ENCODE measurements at regions not wholly inside any gene's neighbourhood (a gene's known extent, or its start where the extent isn't known, plus 50 kb on each side); places are given as distances from the start of the nearest gene placed in this dataset.
A peak's percentile ranks its signal among the peaks of the same experiment; 100 is the strongest.
"Not testable (repeated sequence)": the region's sequence is repeated elsewhere in the genome, so short reads cannot be mapped to it uniquely, and the experiment has no call there.

DNA sequence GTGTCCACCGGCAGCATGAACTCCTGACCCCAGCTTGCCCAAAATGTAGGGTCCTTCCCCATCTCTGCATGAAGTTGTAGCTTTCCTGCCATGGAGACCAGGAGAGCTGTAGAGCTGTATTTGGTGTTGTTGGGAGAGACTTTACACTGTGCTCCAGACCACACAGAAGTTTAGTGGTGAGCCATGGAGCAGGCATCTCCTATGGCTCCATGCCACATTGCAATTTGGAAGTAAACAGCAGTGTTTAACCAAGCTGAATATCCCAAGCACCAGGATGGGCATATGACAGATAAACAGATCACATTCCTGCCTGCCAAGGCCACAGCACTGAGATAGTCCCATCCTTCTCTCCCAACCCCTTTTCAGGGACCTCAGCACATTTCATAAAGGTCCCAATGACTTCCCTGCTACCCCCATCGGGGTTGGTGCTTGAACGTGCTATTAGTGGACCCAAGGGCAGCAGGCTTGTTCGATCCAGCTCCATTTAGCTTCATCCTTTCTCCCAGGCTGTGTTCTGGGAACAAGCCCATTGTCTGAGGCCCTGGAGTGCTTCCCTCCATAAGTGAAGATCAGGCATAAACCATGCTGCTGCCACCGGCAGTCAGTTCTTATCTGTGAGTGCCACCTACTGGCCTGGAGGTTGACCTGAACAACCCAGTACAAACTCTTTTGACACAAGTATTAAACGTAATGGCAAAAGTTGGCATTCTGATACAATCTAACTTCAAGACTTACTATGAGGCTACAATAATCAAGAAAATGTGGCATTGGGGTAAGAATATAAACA is 172.3 kb upstream of the ATXN7L3B start:
- intact Hi-C loops (cut with DNase I) = no loop called here

DNA sequence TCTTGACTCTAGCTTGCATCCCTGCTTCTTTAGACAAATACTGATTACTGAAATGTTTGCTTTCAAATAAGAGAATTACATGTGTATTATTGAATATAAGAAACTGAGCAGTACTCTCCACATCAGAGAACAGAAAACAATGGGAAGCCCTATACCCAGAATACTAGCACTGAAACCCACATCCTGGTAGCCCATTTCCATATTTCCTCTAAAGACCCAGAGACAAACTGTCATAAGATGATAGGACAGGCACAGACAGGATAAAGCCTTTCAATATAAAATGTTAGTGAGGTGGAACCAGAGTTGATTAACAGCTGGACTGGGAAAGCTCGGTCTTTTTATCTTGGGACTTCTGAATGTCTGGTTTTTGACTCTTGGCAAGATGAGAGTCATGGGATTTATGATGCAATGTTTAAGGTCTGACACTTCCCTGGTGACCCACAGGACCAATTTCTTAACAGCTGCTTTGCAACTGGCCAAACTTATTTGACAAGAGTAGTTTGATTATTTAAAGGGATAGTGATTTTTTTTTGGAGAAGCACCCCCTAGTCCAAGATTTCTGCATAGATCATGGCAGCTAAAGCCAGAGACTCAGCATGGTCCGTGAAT is 166.9 kb upstream of the ATXN7L3B start:
- intact Hi-C loops (cut with DNase I) = no loop called here
- no peak for DNase-seq (ENCODE audit: low spot score)

More for the DNA sequence above, 172.3 kb upstream of the ATXN7L3B start:
- no peak for DNase-seq (ENCODE audit: low spot score)

DNA sequence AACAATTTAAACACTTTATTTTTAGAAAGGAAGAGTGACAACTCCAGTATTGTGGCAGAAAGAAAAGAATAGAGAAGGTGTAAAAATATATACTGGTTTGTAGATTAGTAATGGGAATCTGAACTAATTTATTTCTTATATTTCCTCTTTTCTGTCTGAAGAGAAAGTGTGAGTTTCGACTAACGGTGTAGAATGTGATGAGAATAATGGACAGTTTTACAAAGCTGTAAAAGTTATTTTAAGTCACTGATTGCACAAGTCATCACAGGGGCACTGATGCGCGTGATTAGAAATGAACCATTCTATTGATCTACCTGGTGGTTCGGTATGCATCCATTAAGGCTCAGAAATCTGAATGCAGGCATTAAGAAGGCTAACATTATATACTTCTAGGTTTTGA is 158.5 kb upstream of the ATXN7L3B start:
- intact Hi-C loops (cut with DNase I) = no loop called here
- no peak for DNase-seq (ENCODE audit: low spot score)

DNA sequence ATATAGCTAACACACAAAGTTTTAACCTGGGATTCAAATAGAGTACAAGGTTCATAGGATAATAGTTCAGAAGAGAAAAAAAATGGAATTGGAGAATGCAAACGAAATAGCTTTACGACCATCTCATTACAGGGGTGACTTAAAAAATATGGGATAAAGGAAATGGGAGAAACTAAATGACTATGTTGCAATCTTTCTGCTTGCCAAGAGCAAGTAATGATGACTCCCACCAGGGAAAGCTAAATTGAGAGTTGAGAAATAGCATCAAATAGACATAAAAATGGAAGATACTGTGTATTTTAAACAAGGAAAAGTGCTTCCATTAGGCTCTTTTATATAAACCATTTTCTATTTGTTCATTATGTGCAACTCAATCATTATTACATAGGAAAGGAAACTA is 155.7 kb upstream of the ATXN7L3B start:
- intact Hi-C loops (cut with DNase I) = no loop called here

DNA sequence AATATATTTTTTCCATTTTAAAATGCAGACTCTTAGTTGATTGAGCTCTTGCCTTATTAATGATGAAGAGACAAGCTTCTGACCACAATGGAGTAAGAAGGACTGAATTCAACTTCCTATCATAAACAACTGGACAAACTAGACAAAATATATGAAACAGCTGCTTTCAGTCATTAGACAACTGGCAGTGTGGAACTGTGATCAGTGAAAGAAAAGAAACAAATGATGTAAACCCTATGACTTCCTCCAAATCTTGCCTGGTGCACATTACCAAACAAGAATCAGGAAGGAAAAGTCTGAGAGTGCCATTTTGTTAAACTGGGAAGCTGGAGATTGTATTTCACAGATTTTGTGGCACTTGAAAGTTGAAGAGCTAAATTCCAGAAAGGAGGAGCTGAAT is 154.7 kb upstream of the ATXN7L3B start:
- intact Hi-C loops (cut with DNase I) = no loop called here
- no peak for DNase-seq (ENCODE audit: low spot score)

More for the DNA sequence above, 155.7 kb upstream of the ATXN7L3B start:
- no peak for DNase-seq (ENCODE audit: low spot score)

DNA sequence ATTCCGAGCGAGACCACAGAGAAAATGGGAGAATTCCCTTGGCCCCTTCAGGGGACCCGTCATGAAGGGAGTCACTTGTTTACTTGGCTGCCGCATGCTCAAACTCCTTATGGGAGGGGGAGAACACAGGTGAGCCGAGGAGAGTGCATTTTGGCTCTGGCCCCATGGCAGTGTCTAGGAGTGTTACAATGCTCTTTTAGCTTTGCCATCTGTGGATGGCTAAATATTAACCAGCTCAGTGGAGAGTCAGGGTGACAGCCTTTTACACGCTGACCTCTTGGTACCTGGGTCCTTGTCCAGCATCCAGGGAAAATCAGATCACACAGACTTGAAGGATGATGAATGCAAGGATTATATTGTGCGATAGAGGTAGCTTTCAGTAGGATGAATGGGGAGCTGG is 146.4 kb upstream of the ATXN7L3B start:
- peak; percentile 77 for DNase-seq (ENCODE audit: low spot score)
- intact Hi-C loops (cut with DNase I) = no loop called here

DNA sequence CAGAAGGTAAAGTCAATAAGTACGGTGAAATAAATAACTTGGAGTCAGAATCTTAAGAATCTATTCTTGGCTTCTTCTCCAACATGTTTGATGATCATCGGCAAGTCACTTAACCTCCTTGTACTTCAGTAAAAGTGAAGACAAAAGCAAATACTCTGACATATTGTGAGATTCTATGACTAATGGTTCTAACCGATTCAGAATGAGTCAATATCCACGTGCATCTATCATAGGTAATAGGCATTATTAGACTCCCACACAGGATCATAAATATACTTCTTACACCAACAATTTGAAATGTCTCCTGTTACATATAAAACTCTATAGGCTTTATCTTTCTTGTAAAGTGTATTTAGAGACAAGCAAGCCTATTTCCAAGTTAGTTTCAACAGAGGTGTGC is 144.4 kb upstream of the ATXN7L3B start:
- intact Hi-C loops (cut with DNase I) = no loop called here
- no peak for DNase-seq (ENCODE audit: low spot score)

DNA sequence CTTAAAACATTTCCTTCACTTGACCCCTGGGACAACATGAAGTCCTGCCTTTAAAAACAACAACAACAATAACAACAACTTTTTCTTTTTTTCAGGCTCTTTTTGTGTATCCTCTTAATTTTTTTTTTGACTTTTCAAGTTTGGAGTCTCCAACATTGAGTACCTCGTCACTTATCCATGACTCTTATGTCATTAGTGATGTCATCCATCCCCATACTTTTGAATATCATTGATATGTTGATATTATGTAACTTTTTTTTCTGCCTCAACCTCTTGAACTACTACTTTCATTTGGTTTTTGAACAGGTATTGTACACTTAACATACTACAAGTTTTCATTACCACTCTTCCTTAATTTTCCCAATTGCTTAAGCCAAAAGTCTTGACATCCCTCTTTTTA is 143.0 kb upstream of the ATXN7L3B start:
- no peak for DNase-seq (ENCODE audit: low spot score)
- intact Hi-C loops (cut with DNase I) = no loop called here

DNA sequence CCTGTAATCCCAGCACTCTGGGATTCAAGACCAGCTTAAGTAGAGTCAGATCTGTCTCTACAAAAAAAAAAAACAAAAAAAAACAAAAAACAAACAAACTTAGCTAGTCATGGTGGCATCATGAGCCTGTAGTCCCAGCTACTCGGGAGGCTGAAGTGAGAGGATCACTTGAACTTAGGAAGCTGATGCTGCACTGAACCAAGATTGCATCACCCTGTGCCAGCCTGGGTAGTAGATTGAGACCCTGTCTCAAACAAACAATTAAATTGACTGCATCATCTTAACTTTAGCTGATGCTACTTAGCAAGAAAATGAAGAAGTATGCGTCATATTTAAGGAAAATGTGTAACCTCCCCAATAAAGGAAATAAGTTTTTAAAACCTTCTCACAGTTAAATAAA is 136.6 kb upstream of the ATXN7L3B start:
- intact Hi-C loops (cut with DNase I) = no loop called here
- no peak for DNase-seq (ENCODE audit: low spot score)

DNA sequence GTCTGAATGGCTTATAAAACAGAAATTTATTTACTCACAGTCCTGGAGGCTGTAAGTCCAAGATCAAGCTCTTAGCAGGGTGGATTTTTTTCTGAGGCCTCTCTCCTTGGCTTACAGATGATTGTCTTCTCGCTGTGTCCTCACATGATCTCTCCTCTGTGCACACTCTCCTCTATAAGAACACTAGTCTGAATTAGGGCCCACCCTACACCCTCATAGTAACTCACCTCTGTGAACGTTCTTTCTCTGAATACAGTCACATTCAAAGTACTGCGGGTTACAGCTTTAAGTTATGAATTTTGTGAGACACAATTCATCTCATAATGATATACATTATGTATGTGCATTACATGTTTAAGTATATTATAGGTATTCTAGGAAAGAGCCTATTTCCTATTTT is 135.7 kb upstream of the ATXN7L3B start:
- intact Hi-C loops (cut with DNase I) = no loop called here

DNA sequence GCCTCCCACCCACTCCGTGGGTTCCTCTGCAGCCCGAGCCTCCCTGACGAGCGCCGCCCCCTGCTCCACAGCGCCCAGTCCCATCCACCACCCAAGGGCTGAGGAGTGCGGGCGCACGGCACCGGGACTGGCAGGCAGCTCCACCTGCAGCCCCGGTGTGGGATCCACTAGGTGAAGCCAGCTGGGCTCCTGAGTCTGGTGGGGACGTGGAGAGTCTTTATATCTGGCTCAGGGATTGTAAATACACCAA is 134.5 kb upstream of the ATXN7L3B start:
- DNase-seq (ENCODE audit: low spot score); intact Hi-C loops (cut with DNase I): not testable (repeated sequence)

More for the DNA sequence above, 135.7 kb upstream of the ATXN7L3B start:
- no peak for DNase-seq (ENCODE audit: low spot score)

DNA sequence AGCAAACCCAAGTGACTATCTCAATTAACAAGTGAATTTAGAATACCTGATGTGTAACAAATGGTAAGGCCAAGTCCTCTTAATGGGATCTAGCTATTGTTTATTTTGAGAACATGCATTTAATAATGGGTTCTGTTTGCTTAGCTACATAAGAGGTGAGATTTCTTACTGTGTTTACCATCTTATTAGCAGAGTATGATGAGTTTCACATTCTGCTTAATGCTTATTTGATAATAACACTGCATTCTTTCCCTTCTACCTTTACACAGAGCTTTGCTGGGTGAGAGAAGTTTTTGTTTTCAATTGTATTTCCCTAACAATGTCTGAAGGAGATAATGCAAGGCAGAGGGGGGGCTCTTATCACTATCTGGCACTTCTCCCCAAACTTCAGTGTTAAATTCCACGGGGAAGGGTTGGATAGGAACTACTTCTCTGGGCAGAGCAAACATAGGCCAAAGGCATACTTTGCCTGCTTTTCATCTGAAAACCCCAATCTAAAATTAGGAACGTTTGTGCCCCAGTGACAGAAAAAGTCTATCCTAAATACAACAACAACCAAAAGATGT is 129.0 kb upstream of the ATXN7L3B start:
- intact Hi-C loops (cut with DNase I) = no loop called here
- no peak for DNase-seq (ENCODE audit: low spot score)

DNA sequence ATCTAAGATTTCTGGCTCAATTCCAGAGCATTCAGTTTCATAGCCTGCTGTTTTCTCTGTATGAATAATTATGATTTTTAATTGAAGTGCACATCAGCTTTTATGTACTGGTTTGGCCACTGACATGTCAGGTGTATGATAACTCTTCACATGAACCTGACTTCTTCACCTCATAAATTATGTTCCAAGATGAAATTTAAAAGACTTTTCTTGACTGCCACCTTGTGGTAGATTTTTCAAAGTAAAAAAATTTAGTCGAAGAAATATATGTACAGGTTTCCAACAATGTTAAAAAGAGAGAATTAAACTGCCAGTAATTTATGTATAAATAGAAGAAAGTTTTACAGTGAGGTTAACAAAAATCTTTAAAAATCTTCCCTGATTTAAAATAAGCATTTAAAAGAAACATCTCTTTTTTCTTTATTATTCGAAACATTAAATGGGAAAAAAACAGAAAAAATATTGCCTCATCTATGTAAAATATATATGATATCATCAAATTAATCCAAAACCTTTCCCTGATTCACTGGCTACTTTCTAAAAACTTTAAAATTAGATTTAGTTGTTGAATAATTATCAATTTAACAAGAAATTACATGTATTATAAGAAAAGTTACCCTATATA is 124.9 kb upstream of the ATXN7L3B start:
- DNase-seq (ENCODE audit: low spot score) = no peak
- intact Hi-C loops (cut with DNase I) = no loop called here

DNA sequence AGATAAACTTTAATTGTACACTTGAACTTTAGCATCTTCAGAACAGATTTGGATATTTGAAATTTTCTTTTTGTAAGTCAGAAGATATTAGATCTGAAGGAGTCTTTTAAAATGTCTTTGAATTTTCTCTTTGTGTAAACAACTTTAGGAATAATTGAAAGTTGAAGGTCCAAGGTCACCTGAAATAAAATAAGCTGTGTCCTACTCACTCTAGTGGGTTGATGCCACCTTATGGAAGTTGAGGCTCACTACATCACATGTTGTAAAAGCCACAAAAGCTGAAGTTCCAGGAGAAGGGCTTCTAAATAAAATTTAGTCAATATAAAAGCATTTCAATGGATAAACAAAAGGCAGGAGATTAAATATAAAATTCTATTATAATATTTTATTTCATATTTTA is 122.0 kb upstream of the ATXN7L3B start:
- intact Hi-C loops (cut with DNase I) = no loop called here
- no peak for DNase-seq (ENCODE audit: low spot score)

DNA sequence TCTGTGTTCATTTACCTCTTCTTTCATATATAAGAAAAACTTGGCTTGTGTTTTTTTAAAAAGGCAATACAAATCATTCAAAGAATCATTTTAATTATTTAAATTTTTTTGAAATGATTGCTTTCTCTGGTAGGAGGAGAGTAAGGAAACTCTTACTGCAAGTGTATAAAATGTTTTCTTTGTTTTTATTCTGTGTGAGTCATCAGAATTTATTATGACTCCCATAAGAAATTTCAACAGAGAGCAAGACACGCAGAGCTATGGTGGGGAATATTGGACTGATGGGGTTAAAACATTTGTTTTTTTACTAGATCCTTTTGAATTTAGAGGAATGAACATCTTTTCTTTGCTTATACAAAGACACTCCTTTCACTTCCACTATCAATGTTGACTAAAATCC is 119.1 kb upstream of the ATXN7L3B start:
- intact Hi-C loops (cut with DNase I) = no loop called here
- no peak for DNase-seq (ENCODE audit: low spot score)

DNA sequence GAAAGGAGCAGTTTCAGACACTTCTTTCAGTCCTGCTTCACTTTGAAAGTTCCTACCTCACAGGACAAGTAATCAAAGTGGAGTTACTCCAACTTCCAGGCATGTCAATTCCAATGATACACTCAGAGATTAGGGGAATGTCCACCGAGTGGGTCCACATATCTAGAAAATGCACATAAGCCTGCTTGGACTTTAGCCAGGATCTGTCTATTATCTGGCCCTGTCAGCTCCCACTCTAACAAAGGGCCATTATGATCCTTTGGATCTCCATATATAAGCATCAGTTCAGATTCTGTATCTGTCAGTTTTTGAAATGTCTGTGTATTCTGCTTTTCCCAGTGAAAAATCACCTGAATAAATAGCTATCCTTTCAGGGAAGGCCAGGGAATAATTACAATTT is 112.9 kb upstream of the ATXN7L3B start:
- DNase-seq (ENCODE audit: low spot score) = no peak
- intact Hi-C loops (cut with DNase I) = no loop called here

DNA sequence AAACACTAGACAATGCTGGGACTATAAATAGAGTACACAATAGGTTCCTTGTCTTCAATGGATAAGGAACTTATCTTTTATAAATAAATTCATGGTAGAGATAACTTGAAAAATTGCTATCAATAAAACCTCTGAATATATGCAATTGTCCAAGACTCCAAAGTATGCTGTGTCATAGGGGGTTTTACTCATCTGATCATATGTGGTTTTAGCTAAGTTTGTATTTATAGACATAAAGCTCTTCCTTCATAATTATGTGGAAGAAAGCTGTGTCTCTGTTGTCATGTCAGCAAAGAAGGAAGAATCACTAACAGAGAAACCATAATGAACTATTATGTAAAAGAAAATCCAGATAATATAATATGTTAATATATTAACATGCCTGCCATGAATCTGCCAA is 111.5 kb upstream of the ATXN7L3B start:
- DNase-seq (ENCODE audit: low spot score) = no peak
- intact Hi-C loops (cut with DNase I) = no loop called here

DNA sequence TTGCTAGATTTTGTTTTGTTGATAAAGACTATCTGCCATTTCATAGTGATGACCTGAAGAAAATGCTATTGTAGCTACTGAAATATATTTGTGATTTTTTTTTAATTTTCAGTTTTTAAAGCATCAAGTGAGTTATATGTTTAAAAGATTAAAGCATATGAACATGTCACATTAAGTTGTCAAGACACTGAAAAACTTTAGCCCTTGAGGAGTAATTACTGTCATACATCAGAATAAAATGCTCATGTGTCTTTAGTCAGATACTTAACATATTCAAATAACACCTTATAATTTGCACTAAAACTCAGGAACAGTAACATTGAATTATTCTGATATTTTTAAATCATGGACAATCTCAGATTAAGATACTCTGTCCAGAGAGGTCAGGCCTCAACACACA is 108.1 kb upstream of the ATXN7L3B start:
- no peak for DNase-seq (ENCODE audit: low spot score)
- intact Hi-C loops (cut with DNase I) = no loop called here

DNA sequence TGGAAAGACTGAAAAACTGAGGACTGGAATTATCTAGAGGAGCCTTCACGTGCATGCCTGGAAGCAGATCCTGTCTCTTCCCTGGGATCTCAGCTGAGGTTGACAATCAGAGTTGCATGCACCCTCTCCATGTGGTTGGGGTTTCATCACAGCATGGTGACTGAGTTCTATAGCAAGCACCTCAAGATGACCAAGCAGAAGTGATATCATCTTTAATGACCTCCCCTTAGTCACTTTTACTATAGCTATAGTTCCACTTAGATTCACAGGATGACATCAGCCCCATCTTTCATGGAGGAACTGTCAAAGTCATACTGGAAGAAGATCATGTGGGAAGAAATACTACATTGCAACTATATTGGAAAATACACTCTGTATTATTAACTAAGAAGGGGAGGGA is 105.8 kb upstream of the ATXN7L3B start:
- intact Hi-C loops (cut with DNase I) = no loop called here

DNA sequence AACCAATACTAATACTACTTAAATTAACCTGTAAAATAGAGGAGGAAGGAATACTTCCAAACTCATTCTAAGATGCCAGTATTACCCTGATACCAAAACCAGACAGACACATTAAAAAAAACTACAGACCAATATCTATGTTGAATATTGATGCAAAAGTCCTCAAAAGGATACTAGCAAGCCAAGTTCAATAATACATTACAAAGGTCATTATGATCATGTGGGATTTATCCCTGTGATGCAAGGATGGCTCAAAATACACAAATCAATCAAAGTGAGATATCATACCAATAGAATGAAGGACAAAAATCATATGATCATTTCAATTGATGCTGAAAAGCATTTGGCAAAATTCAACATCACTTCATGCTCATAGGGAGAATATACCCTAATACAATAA is 97.2 kb upstream of the ATXN7L3B start:
- intact Hi-C loops (cut with DNase I) = no loop called here
- DNase-seq (ENCODE audit: low spot score) = no peak

More for the DNA sequence above, 105.8 kb upstream of the ATXN7L3B start:
- no peak for DNase-seq (ENCODE audit: low spot score)

DNA sequence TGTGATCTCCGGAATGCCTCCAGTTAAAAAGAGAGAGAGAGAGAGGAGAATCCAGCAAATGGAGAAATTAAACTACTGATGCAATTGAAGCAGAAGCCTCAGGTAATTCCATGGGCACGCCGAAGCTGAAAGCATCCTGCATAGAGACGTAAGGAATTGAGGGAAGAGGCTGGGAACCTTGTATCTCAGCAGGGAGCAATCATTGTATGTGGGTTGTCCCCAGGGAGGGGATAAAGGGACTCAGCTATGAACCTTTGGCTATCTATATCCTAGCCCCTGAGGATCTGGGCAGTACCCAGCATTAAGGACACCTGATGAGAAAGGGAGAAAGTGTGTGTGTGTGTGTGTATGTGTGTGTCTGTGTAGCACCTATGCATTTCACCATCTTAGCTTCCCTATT is 95.8 kb upstream of the ATXN7L3B start:
- DNase-seq (ENCODE audit: low spot score) = no peak
- intact Hi-C loops (cut with DNase I) = no loop called here

Measured in posterior vena cava (tissue), 2 donors.